ENCODE measurements at regions not wholly inside any gene's neighbourhood (a gene's known extent, or its start where the extent isn't known, plus 50 kb on each side); places are given as distances from the start of the nearest gene placed in this dataset.

DNA sequence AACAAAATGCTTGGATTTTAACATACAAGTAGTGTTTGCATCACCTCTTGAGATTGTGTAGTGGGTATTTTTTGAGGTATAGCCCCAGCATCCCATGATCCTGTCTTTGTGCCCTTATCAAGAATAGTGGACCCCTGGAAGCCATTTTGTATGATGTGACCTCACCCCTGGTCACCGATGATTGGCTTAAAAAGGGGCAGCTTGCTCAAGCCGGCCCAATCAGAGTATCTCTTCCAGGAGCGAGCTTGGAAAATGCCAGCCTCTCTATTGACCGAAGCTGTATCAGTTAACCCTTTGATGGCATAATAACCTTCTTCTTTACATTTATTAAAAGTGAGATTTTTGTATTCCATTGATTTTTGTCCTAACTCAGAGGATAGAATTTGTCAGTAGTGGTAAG lies 55.5 kb upstream of the FAM20A start:
- TF ChIP-seq, protein P1, sequence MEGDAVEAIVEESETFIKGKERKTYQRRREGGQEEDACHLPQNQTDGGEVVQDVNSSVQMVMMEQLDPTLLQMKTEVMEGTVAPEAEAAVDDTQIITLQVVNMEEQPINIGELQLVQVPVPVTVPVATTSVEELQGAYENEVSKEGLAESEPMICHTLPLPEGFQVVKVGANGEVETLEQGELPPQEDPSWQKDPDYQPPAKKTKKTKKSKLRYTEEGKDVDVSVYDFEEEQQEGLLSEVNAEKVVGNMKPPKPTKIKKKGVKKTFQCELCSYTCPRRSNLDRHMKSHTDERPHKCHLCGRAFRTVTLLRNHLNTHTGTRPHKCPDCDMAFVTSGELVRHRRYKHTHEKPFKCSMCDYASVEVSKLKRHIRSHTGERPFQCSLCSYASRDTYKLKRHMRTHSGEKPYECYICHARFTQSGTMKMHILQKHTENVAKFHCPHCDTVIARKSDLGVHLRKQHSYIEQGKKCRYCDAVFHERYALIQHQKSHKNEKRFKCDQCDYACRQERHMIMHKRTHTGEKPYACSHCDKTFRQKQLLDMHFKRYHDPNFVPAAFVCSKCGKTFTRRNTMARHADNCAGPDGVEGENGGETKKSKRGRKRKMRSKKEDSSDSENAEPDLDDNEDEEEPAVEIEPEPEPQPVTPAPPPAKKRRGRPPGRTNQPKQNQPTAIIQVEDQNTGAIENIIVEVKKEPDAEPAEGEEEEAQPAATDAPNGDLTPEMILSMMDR (IDR thresholded peaks at IDR 0.05), result no peak
- no peak for TF ChIP-seq POLR2A (IDR thresholded peaks at IDR 0.05)
- TF ChIP-seq POLR2AphosphoS5 (IDR thresholded peaks at IDR 0.05), result no peak
- no peak for TF ChIP-seq EP300 (IDR thresholded peaks at IDR 0.05)

Data from stomach (tissue), 4 donors.